ENCODE measurements at regions not wholly inside any gene's neighbourhood (a gene's known extent, or its start where the extent isn't known, plus 50 kb on each side); places are given as distances from the start of the nearest gene placed in this dataset.

DNA sequence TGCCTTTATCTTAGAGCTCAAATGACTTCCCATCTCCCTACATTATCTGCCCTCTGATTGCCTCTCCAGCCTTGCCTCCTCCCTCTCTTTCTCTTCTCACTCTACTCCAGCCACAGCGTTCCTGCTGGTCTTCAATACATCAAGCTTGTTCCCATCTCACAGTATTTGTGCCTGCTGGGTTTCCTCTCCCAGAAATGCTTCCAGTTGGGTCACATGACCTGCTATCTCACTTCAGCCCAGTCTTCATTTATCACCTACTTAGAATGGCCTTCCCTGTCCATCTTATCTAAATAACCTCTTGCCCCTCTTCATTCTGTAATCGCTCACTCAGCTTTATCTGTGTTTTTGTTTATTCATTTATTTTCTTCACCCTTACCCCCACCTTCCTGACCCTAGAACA lies 61.8 kb upstream of the FAR1 start:
- H2AFZ ChIP-seq (ENCODE audit: control insufficient read depth, low read depth, low read length): no peak overlapping the region
- POLR2A ChIA-PET: no interaction called here
- H3K4me3 ChIP-seq: no peak overlapping the region
- in situ Hi-C loops (cut with MboI) (no loop called here), intact Hi-C loops (cut with micrococcal nuclease; ENCODE audit: unreplicated experiment) (no loop called here)
- H3K36me3 ChIP-seq (ENCODE audit: control insufficient read depth in 2 of 2, insufficient read depth in 2 of 2, low read length in 1 of 2): no peaks in the 10 kb centered on the region
- H3K79me2 ChIP-seq (ENCODE audit: control insufficient read depth, insufficient read depth, low read length): no peaks in the 10 kb centered on the region
- no peaks in the 10 kb centered on the region for H3K9me3 ChIP-seq (replicated peaks; ENCODE audit: control insufficient read depth, insufficient read depth, low read length)
- H4K20me1 ChIP-seq (ENCODE audit: control insufficient read depth, insufficient read depth): no peaks in the 10 kb centered on the region
- H3K9ac ChIP-seq (ENCODE audit: control insufficient read depth, insufficient read depth, low read length): no peak overlapping the region
- H3K4me2 ChIP-seq (ENCODE audit: control insufficient read depth, insufficient read depth): no peak overlapping the region
- FAIRE-seq (no peak), ATAC-seq (no peak), DNase-seq (ENCODE audit: low read depth, low spot score) (no peak)
- BruUV-seq (replicated peaks): no TSS peak
- no peaks in the 10 kb centered on the region for H3K4me1 ChIP-seq (ENCODE audit: control insufficient read depth, insufficient read depth, low read length)
- RAD21 ChIA-PET (ENCODE audit: unreplicated experiment): no interaction called here
- CTCF ChIA-PET: no interaction called here
- SMC1A ChIA-PET (ENCODE audit: uncharacterized antibody, unreplicated experiment): interaction anchor here (0.5 kb wide), 1 partner anchor 26 kb away, joined by 3 read pairs; no protein-coding TSS in a partner anchor
- 27% methylated on average over 2 of the region's 2 CpGs for WGBS (ENCODE audit: insufficient coverage, insufficient replicate concordance, low lambda C conversion rate, missing lambda C conversion rate)
- H3K27ac ChIP-seq (ENCODE audit: control insufficient read depth, insufficient read depth): no peak overlapping the region
- no peaks in the 10 kb centered on the region for H3K27me3 ChIP-seq (replicated peaks in 1 of 2; ENCODE audit: control insufficient read depth in 2 of 2, insufficient read depth in 2 of 2, low read length in 1 of 2)
- TF ChIP-seq RAD21 (IDR thresholded peaks at IDR 0.05; ENCODE audit: insufficient read depth, low read depth, low read length) (no peak), MYC (IDR thresholded peaks at IDR 0.05; ENCODE audit: insufficient read depth, insufficient read length, insufficient replicate concordance, low read length, severe bottlenecking) (no peak), SMAD1 (IDR thresholded peaks at IDR 0.05; ENCODE audit: low read depth, partially characterized antibody) (no peak), CBX3 (IDR thresholded peaks at IDR 0.05; ENCODE audit: borderline replicate concordance, low read depth) (no peak), ZBTB4 (CRISPR knock-in tag; IDR thresholded peaks at IDR 0.05) (no peak), TCF7 (IDR thresholded peaks at IDR 0.05; ENCODE audit: borderline replicate concordance) (no peak), CBX5 (IDR thresholded peaks at IDR 0.05; ENCODE audit: low read depth) (no peak), NRF1 (conservative IDR thresholded peaks at IDR 0.05; ENCODE audit: low read depth, low read length) (no peak)
- TF ChIP-seq, protein P1, sequence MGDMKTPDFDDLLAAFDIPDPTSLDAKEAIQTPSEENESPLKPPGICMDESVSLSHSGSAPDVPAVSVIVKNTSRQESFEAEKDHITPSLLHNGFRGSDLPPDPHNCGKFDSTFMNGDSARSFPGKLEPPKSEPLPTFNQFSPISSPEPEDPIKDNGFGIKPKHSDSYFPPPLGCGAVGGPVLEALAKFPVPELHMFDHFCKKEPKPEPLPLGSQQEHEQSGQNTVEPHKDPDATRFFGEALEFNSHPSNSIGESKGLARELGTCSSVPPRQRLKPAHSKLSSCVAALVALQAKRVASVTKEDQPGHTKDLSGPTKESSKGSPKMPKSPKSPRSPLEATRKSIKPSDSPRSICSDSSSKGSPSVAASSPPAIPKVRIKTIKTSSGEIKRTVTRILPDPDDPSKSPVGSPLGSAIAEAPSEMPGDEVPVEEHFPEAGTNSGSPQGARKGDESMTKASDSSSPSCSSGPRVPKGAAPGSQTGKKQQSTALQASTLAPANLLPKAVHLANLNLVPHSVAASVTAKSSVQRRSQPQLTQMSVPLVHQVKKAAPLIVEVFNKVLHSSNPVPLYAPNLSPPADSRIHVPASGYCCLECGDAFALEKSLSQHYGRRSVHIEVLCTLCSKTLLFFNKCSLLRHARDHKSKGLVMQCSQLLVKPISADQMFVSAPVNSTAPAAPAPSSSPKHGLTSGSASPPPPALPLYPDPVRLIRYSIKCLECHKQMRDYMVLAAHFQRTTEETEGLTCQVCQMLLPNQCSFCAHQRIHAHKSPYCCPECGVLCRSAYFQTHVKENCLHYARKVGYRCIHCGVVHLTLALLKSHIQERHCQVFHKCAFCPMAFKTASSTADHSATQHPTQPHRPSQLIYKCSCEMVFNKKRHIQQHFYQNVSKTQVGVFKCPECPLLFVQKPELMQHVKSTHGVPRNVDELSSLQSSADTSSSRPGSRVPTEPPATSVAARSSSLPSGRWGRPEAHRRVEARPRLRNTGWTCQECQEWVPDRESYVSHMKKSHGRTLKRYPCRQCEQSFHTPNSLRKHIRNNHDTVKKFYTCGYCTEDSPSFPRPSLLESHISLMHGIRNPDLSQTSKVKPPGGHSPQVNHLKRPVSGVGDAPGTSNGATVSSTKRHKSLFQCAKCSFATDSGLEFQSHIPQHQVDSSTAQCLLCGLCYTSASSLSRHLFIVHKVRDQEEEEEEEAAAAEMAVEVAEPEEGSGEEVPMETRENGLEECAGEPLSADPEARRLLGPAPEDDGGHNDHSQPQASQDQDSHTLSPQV (IDR thresholded peaks at IDR 0.05): no peak
- TF ChIP-seq, protein P2, sequence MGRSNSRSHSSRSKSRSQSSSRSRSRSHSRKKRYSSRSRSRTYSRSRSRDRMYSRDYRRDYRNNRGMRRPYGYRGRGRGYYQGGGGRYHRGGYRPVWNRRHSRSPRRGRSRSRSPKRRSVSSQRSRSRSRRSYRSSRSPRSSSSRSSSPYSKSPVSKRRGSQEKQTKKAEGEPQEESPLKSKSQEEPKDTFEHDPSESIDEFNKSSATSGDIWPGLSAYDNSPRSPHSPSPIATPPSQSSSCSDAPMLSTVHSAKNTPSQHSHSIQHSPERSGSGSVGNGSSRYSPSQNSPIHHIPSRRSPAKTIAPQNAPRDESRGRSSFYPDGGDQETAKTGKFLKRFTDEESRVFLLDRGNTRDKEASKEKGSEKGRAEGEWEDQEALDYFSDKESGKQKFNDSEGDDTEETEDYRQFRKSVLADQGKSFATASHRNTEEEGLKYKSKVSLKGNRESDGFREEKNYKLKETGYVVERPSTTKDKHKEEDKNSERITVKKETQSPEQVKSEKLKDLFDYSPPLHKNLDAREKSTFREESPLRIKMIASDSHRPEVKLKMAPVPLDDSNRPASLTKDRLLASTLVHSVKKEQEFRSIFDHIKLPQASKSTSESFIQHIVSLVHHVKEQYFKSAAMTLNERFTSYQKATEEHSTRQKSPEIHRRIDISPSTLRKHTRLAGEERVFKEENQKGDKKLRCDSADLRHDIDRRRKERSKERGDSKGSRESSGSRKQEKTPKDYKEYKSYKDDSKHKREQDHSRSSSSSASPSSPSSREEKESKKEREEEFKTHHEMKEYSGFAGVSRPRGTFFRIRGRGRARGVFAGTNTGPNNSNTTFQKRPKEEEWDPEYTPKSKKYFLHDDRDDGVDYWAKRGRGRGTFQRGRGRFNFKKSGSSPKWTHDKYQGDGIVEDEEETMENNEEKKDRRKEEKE (IDR thresholded peaks at IDR 0.05): no peak
